H1 (cell line): ENCODE measurements at regions not wholly inside any gene's neighbourhood (a gene's known extent, or its start where the extent isn't known, plus 50 kb on each side); places are given as distances from the start of the nearest gene placed in this dataset.

Experiments used
- CTCF ChIA-PET: fragments of 300-600 bp; sonication (Branson Sonifier 250); formaldehyde crosslinking; loops from one replicate; lab custom pipeline; 2021; ENCODE audit not compliant: partially characterized antibody; lab: Charles Lee
- POLR2A ChIA-PET: fragments of 300-600 bp; sonication (Branson Sonifier 250); formaldehyde crosslinking; loops from one replicate; lab custom pipeline; 2021; ENCODE audit warnings: inconsistent platforms; ENCODE audit not compliant: partially characterized antibody; lab: Charles Lee
- DNase-seq, 2 experiments: peaks; one replicate each; pipeline versions ENCODE4 v3.0.0 to v3.0.0-alpha.2; 2010 to 2022; ENCODE audit warnings: low spot score in 2 of 2, low read depth in 1 of 2, mixed read lengths in 1 of 2
- FAIRE-seq: peaks from 2 replicates; lab custom pipeline; 2011; peaks lifted over from hg19 to GRCh38; lab: Jason Lieb, UNC
- H2AFZ ChIP-seq: 2 replicates; pipeline ENCODE4 v1.8.1; 2012; ENCODE audit warnings: low read length, inconsistent platforms
- H2AK5ac ChIP-seq: 2 replicates; pipeline ENCODE4 v1.6.1; 2013; ENCODE audit warnings: low read depth, low read length
- H2BK120ac ChIP-seq: replicated peaks from 2 replicates; pipeline ENCODE3; 2013; ENCODE audit warnings: low read depth, low read length, inconsistent platforms
- H2BK12ac ChIP-seq: 2 replicates; pipeline ENCODE4 v1.6.1; 2013; ENCODE audit warnings: low read depth, low read length
- H2BK15ac ChIP-seq: 2 replicates; pipeline ENCODE4 v1.6.1; 2013; ENCODE audit warnings: low read length
- H2BK20ac ChIP-seq: 2 replicates; pipeline ENCODE4 v1.6.1; 2013; ENCODE audit warnings: low read length
- H2BK5ac ChIP-seq: 2 replicates; pipeline ENCODE4 v1.6.1; 2013; ENCODE audit warnings: low read depth, low read length
- H3K14ac ChIP-seq: 2 replicates; pipeline ENCODE4 v1.6.1; 2013; ENCODE audit warnings: inconsistent platforms; ENCODE audit not compliant: insufficient read length
- H3K18ac ChIP-seq: 2 replicates; pipeline ENCODE4 v1.6.1; 2013; ENCODE audit warnings: low read length; ENCODE audit errors: extremely low read depth
- H3K23ac ChIP-seq: 2 replicates; pipeline ENCODE4 v1.6.1; 2013; ENCODE audit warnings: inconsistent platforms; ENCODE audit not compliant: insufficient read length
- H3K23me2 ChIP-seq: 2 replicates; pipeline ENCODE4 v1.6.1; 2013; ENCODE audit warnings: low read depth, low read length
- H3K27ac ChIP-seq: 2 replicates; pipeline ENCODE4 v1.6.1; 2011; ENCODE audit warnings: low read depth, low read length, inconsistent platforms
- H3K27me3 ChIP-seq, 4 experiments: replicated peaks in 1 of 4; 1 replicate in 1 of 4; 2 replicates in 3 of 4; pipeline versions ENCODE4 v1.6.1 to v1.8.1; 2011 to 2013; ENCODE audit warnings: low read length in 3 of 4, mild to moderate bottlenecking in 3 of 4, inconsistent platforms in 2 of 4, mixed read lengths in 2 of 4, moderate library complexity in 1 of 4; ENCODE audit not compliant: control insufficient read depth in 3 of 4, insufficient read depth in 3 of 4; ENCODE audit errors: extremely low read depth in 1 of 4
- H3K36me3 ChIP-seq, 4 experiments: 2 replicates each; pipeline versions ENCODE4 v1.6.1 to v1.8.1; 2011 to 2013; ENCODE audit warnings: mild to moderate bottlenecking in 4 of 4, low read length in 3 of 4, moderate library complexity in 2 of 4, control low read depth in 1 of 4, inconsistent platforms in 1 of 4; ENCODE audit not compliant: insufficient read depth in 4 of 4, control insufficient read depth in 2 of 4
- H3K4ac ChIP-seq: replicated peaks from 2 replicates; pipeline ENCODE3; 2013; ENCODE audit warnings: low read length, low read depth, mixed read lengths, inconsistent platforms; ENCODE audit not compliant: insufficient read length
- H3K4me1 ChIP-seq, 4 experiments: replicated peaks in 1 of 4; 1 replicate in 1 of 4; 2 replicates in 3 of 4; pipeline versions ENCODE4 v1.6.1 to v1.8.1; 2011 to 2013; ENCODE audit warnings: low read length in 3 of 4, inconsistent platforms in 2 of 4, mixed read lengths in 1 of 4; ENCODE audit not compliant: insufficient read depth in 4 of 4, control insufficient read depth in 3 of 4
- H3K4me2 ChIP-seq, 2 experiments: 2 replicates each; pipeline versions ENCODE4 v1.6.1 to v1.8.1; 2011 to 2013; ENCODE audit warnings: low read depth in 2 of 2, low read length in 2 of 2, control low read depth in 1 of 2, inconsistent platforms in 1 of 2, mild to moderate bottlenecking in 1 of 2; ENCODE audit not compliant: insufficient read depth in 1 of 2
- H3K4me3 ChIP-seq, 4 experiments: fragments of 200-600, 300-600 bp in 1 of 4; sonication (generic), shearing (Covaris generic), sonication (Bioruptor Twin) in 1 of 4; 2 replicates each; pipeline versions ENCODE4 v1.5.1 to v1.8.1; 2011 to 2016; ENCODE audit warnings: low read length in 4 of 4, low read depth in 3 of 4, control low read depth in 2 of 4, inconsistent platforms in 2 of 4, mild to moderate bottlenecking in 2 of 4, mixed read lengths in 1 of 4, moderate library complexity in 1 of 4; ENCODE audit not compliant: insufficient read depth in 2 of 4; ENCODE audit errors: extremely low read depth in 1 of 4
- H3K56ac ChIP-seq: replicated peaks from 2 replicates; pipeline ENCODE3; 2013; ENCODE audit warnings: low read depth, mild to moderate bottlenecking, mixed read lengths, low read length, inconsistent platforms; ENCODE audit not compliant: insufficient read length
- H3K79me1 ChIP-seq: 2 replicates; pipeline ENCODE4 v1.6.1; 2013; ENCODE audit warnings: low read depth, low read length, control low read depth
- H3K79me2 ChIP-seq, 2 experiments: 2 replicates each; pipeline versions ENCODE4 v1.6.1 to v1.8.1; 2012 to 2013; ENCODE audit warnings: low read length in 2 of 2, mild to moderate bottlenecking in 2 of 2, inconsistent platforms in 1 of 2; ENCODE audit not compliant: insufficient read depth in 2 of 2, control insufficient read depth in 1 of 2
- H3K9ac ChIP-seq, 4 experiments: replicated peaks in 1 of 4; 1 replicate in 1 of 4; 2 replicates in 3 of 4; pipeline versions ENCODE4 v1.6.1 to v1.8.1; 2011 to 2013; ENCODE audit warnings: low read depth in 3 of 4, low read length in 3 of 4, control low read depth in 2 of 4, mild to moderate bottlenecking in 2 of 4, moderate library complexity in 2 of 4, inconsistent platforms in 1 of 4; ENCODE audit errors: extremely low read depth in 1 of 4
- H3K9me3 ChIP-seq, 2 experiments: 2 replicates each; pipeline versions ENCODE4 v1.6.1 to v1.8.1; 2012 to 2013; ENCODE audit warnings: mild to moderate bottlenecking in 2 of 2, moderate library complexity in 2 of 2, control low read depth in 1 of 2, inconsistent platforms in 1 of 2, low read depth in 1 of 2, low read length in 1 of 2, mixed read lengths in 1 of 2; ENCODE audit not compliant: insufficient read depth in 2 of 2
- H4K20me1 ChIP-seq, 2 experiments: replicated peaks in 1 of 2; 2 replicates each; pipeline versions ENCODE3 to v1.8.1; 2011 to 2013; ENCODE audit warnings: inconsistent platforms in 2 of 2, low read length in 2 of 2, mild to moderate bottlenecking in 1 of 2; ENCODE audit not compliant: insufficient read depth in 2 of 2, control insufficient read depth in 1 of 2
- H4K5ac ChIP-seq: 2 replicates; pipeline ENCODE4 v1.6.1; 2013; ENCODE audit warnings: low read length, low read depth, mixed read lengths, inconsistent platforms; ENCODE audit not compliant: insufficient read length
- H4K8ac ChIP-seq: 2 replicates; pipeline ENCODE4 v1.8.0; 2013; ENCODE audit warnings: mild to moderate bottlenecking, moderate library complexity, low read length, inconsistent platforms; ENCODE audit not compliant: insufficient read depth; ENCODE audit errors: extremely low read depth
- H4K91ac ChIP-seq: replicated peaks from 2 replicates; pipeline ENCODE3; 2013; ENCODE audit warnings: low read length, mixed read lengths, inconsistent platforms; ENCODE audit not compliant: insufficient read length
- ASH2L ChIP-seq: fragments of 200-600, 300-600 bp; sonication (generic); IDR thresholded peaks from one replicate; pipeline ENCODE4 v1.7.1; 2017; ENCODE audit warnings: low read length
- MAFK ChIP-seq: IDR thresholded peaks from 2 replicates; pipeline ENCODE4 v1.6.1; 2012; ENCODE audit warnings: low read depth, mild to moderate bottlenecking, improper control_type of control experiment, low read length
- ZNF274 ChIP-seq: IDR thresholded peaks from 2 replicates; pipeline ENCODE4 v1.7.0; 2012; ENCODE audit warnings: low read length, borderline replicate concordance; ENCODE audit errors: extremely low read depth
- WGBS, 2 experiments: shearing (Covaris generic) in 1 of 2; methylation state at CpG; one replicate each; pipeline versions ENCODE4 v1.1.6 to v1.1.7; 2013 to 2015; ENCODE audit warnings: low lambda C conversion rate in 2 of 2, mixed read lengths in 2 of 2, inconsistent platforms in 1 of 2, low coverage in 1 of 2, missing lambda C conversion rate in 1 of 2; ENCODE audit not compliant: insufficient replicate concordance in 2 of 2, insufficient coverage in 1 of 2, insufficient read length in 1 of 2; ENCODE audit errors: extremely low coverage in 1 of 2, missing lambda C conversion rate in 1 of 2; 5-methylcytosine and 5-hydroxymethylcytosine counted together

- POLR2A ChIA-PET, result no interaction called here
Observed at GRCh38 chr3:59531066-59531745, 481.4 kb upstream of the CFAP20DC start.

More at GRCh38 chr3:59531066-59531745, 481.4 kb upstream of the CFAP20DC start:
- CTCF ChIA-PET, result no interaction called here
- DNase-seq, result no peak
- Histone ChIP-seq H3K36me3 (no peaks in the 10 kb centered on the region), H3K27me3 (no peaks in the 10 kb centered on the region; a peak in 2 of 7 replicates), H3K14ac (no peak overlapping the region), H3K4me3 (no peak overlapping the region), H3K79me1 (no peaks in the 10 kb centered on the region), H2BK20ac (no peak overlapping the region), H4K5ac (no peak overlapping the region), H4K20me1 (no peaks in the 10 kb centered on the region), H3K9ac (no peak overlapping the region), H3K4me1 (no peaks in the 10 kb centered on the region), H2BK120ac (no peak overlapping the region), H3K18ac (no peak overlapping the region), H2BK12ac (no peak overlapping the region), H2BK5ac (no peak overlapping the region), H3K4me2 (no peak overlapping the region), H2AK5ac (no peak overlapping the region), H3K4ac (no peak overlapping the region), H3K79me2 (no peaks in the 10 kb centered on the region), H3K23me2 (no peaks in the 10 kb centered on the region), H2BK15ac (no peak overlapping the region), H2AFZ (no peak overlapping the region), H3K27ac (no peak overlapping the region), H4K91ac (no peak overlapping the region), H4K8ac (no peak overlapping the region), H3K56ac (no peak overlapping the region), H3K9me3 (no peaks in the 10 kb centered on the region), H3K23ac (no peak overlapping the region)
- TF ChIP-seq ZNF274 (no peak), ASH2L (no peak), MAFK (no peak)
- no peak for FAIRE-seq
- WGBS, 2 experiments, result 90% methylated on average over 3 of the region's 3 CpGs; no CpG with 5 or more reads in 1 of the 2 experiments
